ENCODE measurements at regions not wholly inside any gene's neighbourhood (a gene's known extent, or its start where the extent isn't known, plus 50 kb on each side); places are given as distances from the start of the nearest gene placed in this dataset.

- Histone ChIP-seq H3K79me2 (ENCODE audit: insufficient read depth, low read length) (no peaks in the 10 kb centered on the region), H3K9ac (ENCODE audit: low read length) (no peak overlapping the region), H3K27me3 (ENCODE audit: insufficient read depth, low read length) (no peaks in the 10 kb centered on the region), H3K9me2 (ENCODE audit: insufficient read depth) (no peaks in the 10 kb centered on the region), H3K4me1 (ENCODE audit: control insufficient read depth in 1 of 2, insufficient read depth in 2 of 2, low read length in 2 of 2) (no peaks in the 10 kb centered on the region), H2AFZ (ENCODE audit: low read depth, low read length, poor library complexity, severe bottlenecking) (no peak overlapping the region), H3K27ac (ENCODE audit: low read depth, low read length) (no peak overlapping the region), H3K36me3 (ENCODE audit: control insufficient read depth in 1 of 2, insufficient read depth in 2 of 2, low read length in 2 of 2) (no peaks in the 10 kb centered on the region), H3K4me2 (ENCODE audit: low read length) (no peak overlapping the region), H3K4me3 (replicated peaks in 1 of 2; ENCODE audit: low read depth in 1 of 2, low read length in 2 of 2) (no peak overlapping the region), H3K9me3 (ENCODE audit: control insufficient read depth in 1 of 2, insufficient read depth in 1 of 2, low read depth in 1 of 2, low read length in 2 of 2) (no peaks in the 10 kb centered on the region), H4K20me1 (ENCODE audit: insufficient read depth) (no peaks in the 10 kb centered on the region)
- POLR2A ChIA-PET = no interaction called here
- no peak for TF ChIP-seq ZFX (IDR thresholded peaks at IDR 0.05)
- no peak for TF ChIP-seq YY1 (IDR thresholded peaks at IDR 0.05; ENCODE audit: extremely low read depth, insufficient replicate concordance, low read depth, low read length)
- TF ChIP-seq EZH2phosphoT487 (IDR thresholded peaks at IDR 0.05; ENCODE audit: borderline replicate concordance) = no peak
- TF ChIP-seq EGR1 (IDR thresholded peaks at IDR 0.05; ENCODE audit: low read depth) = no peak
- no peak for TF ChIP-seq JUND (IDR thresholded peaks at IDR 0.05)
- CTCF ChIA-PET = no interaction called here
- RAD21 ChIA-PET (ENCODE audit: low non-redundant PET in 1 of 2, low total read pairs in 2 of 2, uncharacterized antibody in 2 of 2, unreplicated experiment in 2 of 2) = no interaction called here
- no peak for DNase-seq (ENCODE audit: low read depth, low spot score)
- no TSS peak for BruUV-seq (replicated peaks)
- intact Hi-C loops (cut with micrococcal nuclease) = no loop called here
- ATAC-seq = no peak
Measured at GRCh38 chrX:39070009-39070408, 268.8 kb downstream of the MID1IP1 start.

- H3K27me3 ChIP-seq (ENCODE audit: insufficient read depth, low read length) = no peaks in the 10 kb centered on the region
- ATAC-seq (no peak), DNase-seq (ENCODE audit: low read depth, low spot score) (no peak)
- RAD21 ChIA-PET (ENCODE audit: low non-redundant PET in 1 of 2, low total read pairs in 2 of 2, uncharacterized antibody in 2 of 2, unreplicated experiment in 2 of 2) = no interaction called here
- CTCF ChIA-PET = no interaction called here
- no peaks in the 10 kb centered on the region for H3K79me2 ChIP-seq (ENCODE audit: insufficient read depth, low read length)
- no peaks in the 10 kb centered on the region for H3K9me3 ChIP-seq (ENCODE audit: control insufficient read depth in 1 of 2, insufficient read depth in 1 of 2, low read depth in 1 of 2, low read length in 2 of 2)
- no peaks in the 10 kb centered on the region for H3K9me2 ChIP-seq (ENCODE audit: insufficient read depth)
- no peak overlapping the region for H3K4me2 ChIP-seq (ENCODE audit: low read length)
- H2AFZ ChIP-seq (ENCODE audit: low read depth, low read length, poor library complexity, severe bottlenecking) = no peak overlapping the region
- intact Hi-C loops (cut with micrococcal nuclease) = no loop called here
- H3K4me3 ChIP-seq (replicated peaks in 1 of 2; ENCODE audit: low read depth in 1 of 2, low read length in 2 of 2) = no peak overlapping the region
- no peak for TF ChIP-seq MAX (IDR thresholded peaks at IDR 0.05)
- H3K36me3 ChIP-seq (ENCODE audit: control insufficient read depth in 1 of 2, insufficient read depth in 2 of 2, low read length in 2 of 2) = no peaks in the 10 kb centered on the region
- H3K4me1 ChIP-seq (ENCODE audit: control insufficient read depth in 1 of 2, insufficient read depth in 2 of 2, low read length in 2 of 2) = no peaks in the 10 kb centered on the region
- H3K9ac ChIP-seq (ENCODE audit: low read length) = no peak overlapping the region
- H4K20me1 ChIP-seq (ENCODE audit: insufficient read depth) = no peaks in the 10 kb centered on the region
- POLR2A ChIA-PET = no interaction called here
- H3K27ac ChIP-seq (ENCODE audit: low read depth, low read length) = no peak overlapping the region
- BruUV-seq (replicated peaks) = no TSS peak
Measured at GRCh38 chrX:39073131-39073530, 271.9 kb downstream of the MID1IP1 start.

Data from HCT116 (cell line).